GM18499 (cell line): ENCODE measurements at regions not wholly inside any gene's neighbourhood (a gene's known extent, or its start where the extent isn't known, plus 50 kb on each side); places are given as distances from the start of the nearest gene placed in this dataset.

Experiments used
- ATAC-seq: cut with Tn5 transposase; IDR thresholded peaks from one replicate; pipeline ENCODE4 v1.9.1; 2021; ENCODE audit warnings: moderate number of reproducible peaks; ENCODE audit not compliant: insufficient read depth, unreplicated experiment

DNA sequence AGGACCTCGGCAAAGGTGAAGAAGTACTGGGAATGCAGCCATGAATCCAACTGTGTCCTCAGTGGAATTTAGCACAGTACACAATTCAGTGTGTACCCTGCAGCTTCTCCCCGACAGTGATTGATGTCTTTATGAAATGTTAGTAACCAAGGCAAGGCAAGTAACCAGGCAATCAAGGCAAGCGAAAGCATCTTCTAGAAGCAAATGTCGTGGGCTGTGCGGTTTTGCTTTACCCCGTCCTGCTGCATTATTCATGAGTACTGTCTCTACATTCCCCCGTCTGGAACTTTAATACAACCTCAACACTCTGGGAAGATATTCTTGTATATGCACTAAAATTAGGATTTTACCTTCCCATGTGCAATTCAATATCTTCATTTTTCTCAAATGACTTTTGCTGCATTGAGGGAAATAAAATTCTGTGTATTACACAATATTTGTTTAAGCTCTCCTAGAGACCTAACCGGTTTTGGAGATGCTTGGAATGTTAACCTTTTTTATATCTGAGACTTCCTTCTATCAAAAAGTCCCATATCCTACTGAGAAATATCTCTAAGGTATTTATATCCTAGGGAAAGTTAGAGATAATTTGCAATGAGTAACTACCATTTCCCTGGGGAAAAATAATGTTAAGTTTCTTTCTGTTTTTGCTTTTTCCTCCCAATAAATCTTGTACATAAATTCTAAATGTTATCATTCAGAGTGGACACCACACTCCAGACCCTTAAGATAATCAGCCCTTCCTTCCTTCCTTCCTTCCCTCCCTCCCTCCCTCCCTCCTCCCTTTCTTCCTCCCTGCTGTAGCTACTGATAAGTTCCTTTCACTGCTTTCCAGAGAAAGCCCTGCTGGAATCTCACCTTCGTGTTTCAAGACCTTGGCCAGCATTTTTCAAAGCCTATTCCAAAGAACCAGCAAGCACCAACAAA, 51.9 kb upstream of the ADORA2B start:
- no peak for ATAC-seq

DNA sequence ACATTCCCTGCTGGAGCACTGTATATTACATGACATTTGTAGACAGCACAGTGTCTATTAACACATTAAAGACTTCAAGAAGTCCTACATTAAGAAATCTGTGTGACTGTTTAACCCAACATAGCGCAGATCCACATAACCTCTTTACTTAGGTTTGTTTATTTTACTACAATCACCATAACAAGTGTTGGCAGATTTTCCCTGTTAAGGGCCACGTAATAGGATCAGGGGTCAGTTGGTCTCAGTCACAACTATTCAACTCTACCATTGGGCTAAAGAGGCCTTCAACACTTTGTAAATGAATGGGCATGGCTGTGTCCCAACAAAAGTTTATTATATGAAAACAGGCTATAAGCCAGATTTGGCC, 51.3 kb upstream of the ADORA2B start:
- no peak for ATAC-seq

DNA sequence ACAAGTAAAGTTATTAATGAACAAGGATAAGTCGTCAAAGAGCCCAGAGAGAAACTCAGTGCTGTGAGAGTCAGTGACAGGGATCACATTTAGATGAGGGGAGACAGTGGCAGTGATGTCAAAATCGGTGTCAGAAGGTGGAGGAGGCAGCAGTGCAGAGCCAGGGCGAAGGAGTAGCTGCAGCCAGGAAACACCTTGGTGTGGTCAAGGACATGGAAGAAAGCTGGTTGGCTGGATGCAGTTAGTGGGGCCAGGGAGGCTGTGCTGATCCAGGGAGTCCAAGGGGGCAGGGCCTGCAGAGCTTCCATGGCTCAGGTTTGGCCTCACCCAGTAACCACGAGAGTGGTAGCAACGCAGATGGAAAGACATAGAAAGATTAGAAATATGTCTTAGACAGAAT, 50.7 kb upstream of the ADORA2B start:
- ATAC-seq = no peak

DNA sequence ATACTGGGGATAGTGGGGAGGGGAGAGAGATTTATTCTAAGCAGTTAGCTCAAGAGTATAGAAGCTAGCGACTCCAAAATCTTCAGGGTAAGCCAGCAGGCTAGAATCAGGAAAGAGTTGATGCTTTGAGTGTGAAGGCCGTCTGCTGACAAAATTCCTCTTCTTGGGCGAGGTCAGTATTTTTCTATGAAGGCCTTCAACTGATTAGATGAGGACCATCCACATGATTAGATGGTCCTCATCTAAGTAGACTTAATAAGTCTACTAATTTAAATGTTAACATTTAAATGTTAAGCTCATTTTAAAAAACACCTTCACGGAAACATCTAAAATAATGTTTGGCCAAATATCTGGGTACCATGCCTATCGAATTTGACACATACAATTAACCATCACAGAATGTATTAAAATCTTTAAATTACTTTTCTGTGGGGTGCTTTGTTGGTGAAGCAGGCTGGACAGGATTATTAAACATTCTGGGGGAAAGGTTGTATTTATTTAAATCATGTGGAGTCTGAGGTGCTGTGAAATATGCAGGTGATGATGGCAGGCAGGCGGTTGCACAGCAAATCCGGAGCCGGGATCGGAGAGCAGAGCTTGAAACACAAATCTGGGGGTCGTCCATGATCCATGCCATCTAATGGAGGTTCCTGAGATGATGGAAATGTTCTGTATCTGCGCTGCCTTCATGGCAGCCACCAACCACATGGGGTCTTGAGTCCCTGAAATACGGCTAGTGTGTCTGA, 49.8 kb upstream of the ADORA2B start:
- no peak for ATAC-seq
